Memory B cell (primary cell): ENCODE measurements at regions not wholly inside any gene's neighbourhood (a gene's known extent, or its start where the extent isn't known, plus 50 kb on each side); places are given as distances from the start of the nearest gene placed in this dataset.
A peak's percentile ranks its signal among the peaks of the same experiment; 100 is the strongest.
"Not testable (repeated sequence)": the region's sequence is repeated elsewhere in the genome, so short reads cannot be mapped to it uniquely, and the experiment has no call there.

ENCODE experiments used
- ATAC-seq: fragments of 150-1000 bp; cut with Tn5 transposase; 2 replicates; pipeline ENCODE4 v1.10.0; 2021; ENCODE audit warnings: low read depth, mild to moderate bottlenecking, moderate library complexity
- DNase-seq, 2 donors: peaks; one replicate each; pipeline ENCODE4 v3.0.0; 2022; ENCODE audit warnings: low spot score in 2 of 2
- H3K27ac Mint-ChIP-seq: one replicate; pipeline ENCODE4 v1.8.0; 2022; ENCODE audit warnings: mild to moderate bottlenecking, moderate library complexity, mixed read lengths
- H3K27me3 Mint-ChIP-seq: one replicate; pipeline ENCODE4 v1.8.0; 2022; ENCODE audit warnings: mixed read lengths
- H3K36me3 Mint-ChIP-seq: one replicate; pipeline ENCODE4 v1.8.0; 2022; ENCODE audit warnings: mild to moderate bottlenecking, mixed read lengths
- H3K4me1 Mint-ChIP-seq: one replicate; pipeline ENCODE4 v1.8.0; 2022; ENCODE audit warnings: mixed read lengths
- H3K4me3 Mint-ChIP-seq: one replicate; pipeline ENCODE4 v1.8.0; 2022; ENCODE audit warnings: mild to moderate bottlenecking, moderate library complexity, mixed read lengths
- H3K9me3 Mint-ChIP-seq: one replicate; pipeline ENCODE4 v1.8.0; 2022; ENCODE audit warnings: mixed read lengths

- Mint-ChIP-seq H3K4me3 (no peak overlapping the region), H3K4me1 (no peaks in the 10 kb centered on the region), H3K27ac (no peak overlapping the region), H3K27me3 (no peaks in the 10 kb centered on the region), H3K9me3 (no peaks in the 10 kb centered on the region), H3K36me3 (no peaks in the 10 kb centered on the region)
- no peak for ATAC-seq
- no peak for DNase-seq
Measured at GRCh38 chr10:117797296-117797695, 249.4 kb downstream of the RAB11FIP2 start.

- Mint-ChIP-seq H3K4me3 (no peak overlapping the region), H3K4me1 (no peaks in the 10 kb centered on the region), H3K27me3 (peaks cover 2% of the 10 kb centered on the region), H3K9me3 (no peaks in the 10 kb centered on the region), H3K36me3 (no peaks in the 10 kb centered on the region), H3K27ac (no peak overlapping the region)
- ATAC-seq (no peak), DNase-seq (no peak)
Measured at GRCh38 chr10:117801691-117802090, 245.1 kb downstream of the RAB11FIP2 start.

- H3K4me1 Mint-ChIP-seq: no peaks in the 10 kb centered on the region
- no peaks in the 10 kb centered on the region for H3K36me3 Mint-ChIP-seq
- DNase-seq: no peak
- no peaks in the 10 kb centered on the region for H3K9me3 Mint-ChIP-seq
- H3K27me3 Mint-ChIP-seq: peaks cover 2% of the 10 kb centered on the region
- no peak overlapping the region for H3K4me3 Mint-ChIP-seq
- no peak overlapping the region for H3K27ac Mint-ChIP-seq
- ATAC-seq: no peak
Measured at GRCh38 chr10:117804470-117805011, 242.2 kb downstream of the RAB11FIP2 start.

GRCh38 chr10:117805139-117805538 lies 241.6 kb downstream of the RAB11FIP2 start:
- no peak for DNase-seq
- no peak for ATAC-seq
- Mint-ChIP-seq H3K4me3 (no peak overlapping the region), H3K4me1 (no peaks in the 10 kb centered on the region), H3K27ac (no peak overlapping the region), H3K27me3 (peaks cover 2% of the 10 kb centered on the region), H3K9me3 (no peaks in the 10 kb centered on the region), H3K36me3 (no peaks in the 10 kb centered on the region)

GRCh38 chr10:117807441-117807840 lies 239.3 kb downstream of the RAB11FIP2 start:
- peaks cover 2% of the 10 kb centered on the region for H3K27me3 Mint-ChIP-seq
- H3K4me3 Mint-ChIP-seq: no peak overlapping the region
- no peak overlapping the region for H3K27ac Mint-ChIP-seq
- no peak for DNase-seq
- peaks cover 1% of the 10 kb centered on the region for H3K9me3 Mint-ChIP-seq
- ATAC-seq: no peak
- H3K36me3 Mint-ChIP-seq: no peaks in the 10 kb centered on the region
- no peaks in the 10 kb centered on the region for H3K4me1 Mint-ChIP-seq

GRCh38 chr10:117815816-117816215 lies 230.9 kb downstream of the RAB11FIP2 start:
- not testable (repeated sequence) for H3K27me3 Mint-ChIP-seq, H3K36me3 Mint-ChIP-seq, ATAC-seq, H3K4me1 Mint-ChIP-seq, DNase-seq, H3K4me3 Mint-ChIP-seq, H3K27ac Mint-ChIP-seq, H3K9me3 Mint-ChIP-seq

- Mint-ChIP-seq H3K27ac (no peak overlapping the region), H3K9me3 (peaks cover 4% of the 10 kb centered on the region), H3K4me3 (no peak overlapping the region), H3K27me3 (peaks cover 3% of the 10 kb centered on the region), H3K36me3 (no peaks in the 10 kb centered on the region), H3K4me1 (no peaks in the 10 kb centered on the region)
- DNase-seq: no peak
- ATAC-seq: no peak
Measured at GRCh38 chr10:117817116-117817515, 229.6 kb downstream of the RAB11FIP2 start.

GRCh38 chr10:117818721-117819120 lies 228.0 kb downstream of the RAB11FIP2 start:
- ATAC-seq (no peak), DNase-seq (no peak)
- H3K4me3 Mint-ChIP-seq: no peak overlapping the region
- H3K9me3 Mint-ChIP-seq: peaks cover 4% of the 10 kb centered on the region
- H3K36me3 Mint-ChIP-seq: no peaks in the 10 kb centered on the region
- H3K4me1 Mint-ChIP-seq: no peaks in the 10 kb centered on the region
- H3K27ac Mint-ChIP-seq: no peak overlapping the region
- H3K27me3 Mint-ChIP-seq: peaks cover 7% of the 10 kb centered on the region

- Mint-ChIP-seq H3K27ac (no peak overlapping the region), H3K9me3 (peaks cover 4% of the 10 kb centered on the region), H3K27me3 (peaks cover 7% of the 10 kb centered on the region), H3K36me3 (no peaks in the 10 kb centered on the region), H3K4me1 (no peaks in the 10 kb centered on the region), H3K4me3 (no peak overlapping the region)
- DNase-seq (no peak), ATAC-seq (no peak)
Measured at GRCh38 chr10:117819304-117819703, 227.4 kb downstream of the RAB11FIP2 start.

GRCh38 chr10:117823980-117824379 lies 222.8 kb downstream of the RAB11FIP2 start:
- no peak for ATAC-seq
- Mint-ChIP-seq H3K4me3 (no peak overlapping the region), H3K27ac (no peak overlapping the region)

GRCh38 chr10:117830205-117830604 lies 216.5 kb downstream of the RAB11FIP2 start:
- Mint-ChIP-seq H3K4me1 (peaks cover 5% of the 10 kb centered on the region), H3K36me3 (no peaks in the 10 kb centered on the region), H3K27me3 (peaks cover 2% of the 10 kb centered on the region), H3K9me3 (no peaks in the 10 kb centered on the region), H3K4me3 (no peak overlapping the region), H3K27ac (no peak overlapping the region)
- DNase-seq (no peak), ATAC-seq (no peak)

More at GRCh38 chr10:117823980-117824379, 222.8 kb downstream of the RAB11FIP2 start:
- Mint-ChIP-seq H3K27me3 (peaks cover 6% of the 10 kb centered on the region), H3K4me1 (no peaks in the 10 kb centered on the region), H3K9me3 (no peaks in the 10 kb centered on the region), H3K36me3 (no peaks in the 10 kb centered on the region)
- no peak for DNase-seq

- DNase-seq (no peak), ATAC-seq (no peak)
- Mint-ChIP-seq H3K27me3 (peaks cover 2% of the 10 kb centered on the region), H3K4me1 (peaks cover 5% of the 10 kb centered on the region), H3K4me3 (peak overlapping the region; percentile 53), H3K9me3 (no peaks in the 10 kb centered on the region), H3K27ac (no peak overlapping the region), H3K36me3 (no peaks in the 10 kb centered on the region)
Measured at GRCh38 chr10:117830787-117831212, 215.9 kb downstream of the RAB11FIP2 start.

- H3K4me3 Mint-ChIP-seq, H3K27me3 Mint-ChIP-seq, H3K36me3 Mint-ChIP-seq, H3K4me1 Mint-ChIP-seq, H3K9me3 Mint-ChIP-seq, ATAC-seq, H3K27ac Mint-ChIP-seq, DNase-seq: not testable (repeated sequence)
Measured at GRCh38 chr10:117838500-117839498, 207.9 kb downstream of the RAB11FIP2 start.

GRCh38 chr10:117856426-117856825 lies 190.3 kb downstream of the RAB11FIP2 start:
- not testable (repeated sequence) for H3K4me1 Mint-ChIP-seq, ATAC-seq, H3K4me3 Mint-ChIP-seq, H3K27ac Mint-ChIP-seq, DNase-seq, H3K27me3 Mint-ChIP-seq, H3K9me3 Mint-ChIP-seq, H3K36me3 Mint-ChIP-seq
